SKM-1 (cell line): ENCODE measurements at regions not wholly inside any gene's neighbourhood (a gene's known extent, or its start where the extent isn't known, plus 50 kb on each side); places are given as distances from the start of the nearest gene placed in this dataset.
"Not testable (repeated sequence)": the region's sequence is repeated elsewhere in the genome, so short reads cannot be mapped to it uniquely, and the experiment has no call there.

Experiments
- DNase-seq: peaks from one replicate; lab custom pipeline; 2025; ENCODE audit not compliant: unreplicated experiment; lab: John Stamatoyannopoulos, UW

GRCh38 chr2:180699657-180700361, 280.6 kb upstream of the UBE2E3 start:
- no peak for DNase-seq

- no peak for DNase-seq
Observed at GRCh38 chr2:180698668-180699067, 281.7 kb upstream of the UBE2E3 start.

GRCh38 chr2:180695586-180696401, 284.6 kb upstream of the UBE2E3 start:
- DNase-seq, result no peak

GRCh38 chr2:180694445-180695421, 285.7 kb upstream of the UBE2E3 start:
- DNase-seq, result no peak

- DNase-seq, result no peak
Observed at GRCh38 chr2:180692322-180692721, 288.1 kb upstream of the UBE2E3 start.

GRCh38 chr2:180691855-180692223, 288.6 kb upstream of the UBE2E3 start:
- DNase-seq, result not testable (repeated sequence)

- DNase-seq, result not testable (repeated sequence)
Observed at GRCh38 chr2:180691186-180691854, 289.1 kb upstream of the UBE2E3 start.

GRCh38 chr2:180690611-180691010, 289.8 kb upstream of the UBE2E3 start:
- DNase-seq, result no peak

- no peak for DNase-seq
Observed at GRCh38 chr2:180682871-180683270, 297.5 kb upstream of the UBE2E3 start.

GRCh38 chr2:180679693-180680092, 300.7 kb upstream of the UBE2E3 start:
- no peak for DNase-seq

- no peak for DNase-seq
Observed at GRCh38 chr2:180678625-180678972, 301.8 kb upstream of the UBE2E3 start.

- DNase-seq, result no peak
Observed at GRCh38 chr2:180677930-180678624, 302.3 kb upstream of the UBE2E3 start.

GRCh38 chr2:180677200-180677599, 303.2 kb upstream of the UBE2E3 start:
- DNase-seq, result no peak

GRCh38 chr2:180676520-180677025, 303.8 kb upstream of the UBE2E3 start:
- no peak for DNase-seq

- no peak for DNase-seq
Observed at GRCh38 chr2:180675170-180675569, 305.2 kb upstream of the UBE2E3 start.

- no peak for DNase-seq
Observed at GRCh38 chr2:180672377-180672776, 308.0 kb upstream of the UBE2E3 start.

- no peak for DNase-seq
Observed at GRCh38 chr2:180670302-180671003, 310.0 kb upstream of the UBE2E3 start.

GRCh38 chr2:180669016-180669415, 311.4 kb upstream of the UBE2E3 start:
- DNase-seq, result no peak

GRCh38 chr2:180664507-180664906, 315.9 kb upstream of the UBE2E3 start:
- DNase-seq, result no peak
